K562 (cell line): ENCODE measurements at regions not wholly inside any gene's neighbourhood (a gene's known extent, or its start where the extent isn't known, plus 50 kb on each side); places are given as distances from the start of the nearest gene placed in this dataset.
A peak's percentile ranks its signal among the peaks of the same experiment; 100 is the strongest.

ENCODE experiments used
- ATAC-seq: fragments of 200-7000 bp; cut with Tn5 transposase; 3 replicates; pipeline ENCODE4 v1.9.1; 2020; ENCODE audit warnings: moderate library complexity
- BruUV-seq: library from RNA; stranded (reverse); fragments of 400-500 nt; replicated peaks from 2 replicates; lab custom pipeline; 2021; lab: Mats Ljungman, UMichigan
- CTCF ChIA-PET: fragments of 300-600 bp; formaldehyde crosslinking; extraction: SDS; loops from one replicate; lab custom pipeline; 2021; ENCODE audit warnings: low intra/inter-chr PET ratio; lab: Yijun Ruan, JAX
- POLR2A ChIA-PET: fragments of 300-600, 350-650 bp; sonication (Branson Sonifier 250); formaldehyde crosslinking; extraction: SDS; loops from one replicate; lab custom pipeline; 2021; ENCODE audit warnings: antibody characterized with exemption, inconsistent platforms; lab: Yijun Ruan, JAX
- DNase-seq, 4 experiments: peaks; one replicate each; pipeline versions ENCODE4 v3.0.0 to v3.0.0-alpha.2; 2011 to 2018; ENCODE audit warnings: low spot score in 3 of 4, mixed read lengths in 3 of 4; ENCODE audit errors: extremely low read depth in 1 of 4
- FAIRE-seq: peaks from 2 replicates; lab custom pipeline; 2011; peaks lifted over from hg19 to GRCh38; lab: Jason Lieb, UNC
- H2AFZ ChIP-seq: 2 replicates; pipeline ENCODE4 v1.6.0; 2011; ENCODE audit warnings: low read depth, low read length, control low read depth, inconsistent platforms
- H3K27ac ChIP-seq: fragments of 200-600 bp; 3 replicates; pipeline ENCODE4 v1.8.0; 2011; ENCODE audit warnings: low read depth, mild to moderate bottlenecking, control low read depth, inconsistent platforms, low read length, moderate library complexity, mixed read lengths; ENCODE audit errors: extremely low read depth
- H3K27me3 ChIP-seq, 2 experiments: fragments of 300-600 bp in 1 of 2; 2 replicates in 1 of 2; 3 replicates in 1 of 2; pipeline versions ENCODE4 v1.6.0 to v1.8.0; 2011; ENCODE audit warnings: inconsistent platforms in 2 of 2, low read length in 2 of 2, mild to moderate bottlenecking in 1 of 2, mixed read lengths in 1 of 2, moderate library complexity in 1 of 2; ENCODE audit not compliant: control insufficient read depth in 2 of 2, insufficient read depth in 2 of 2
- H3K36me3 ChIP-seq: fragments of 300-600 bp; 3 replicates; pipeline ENCODE4 v1.8.0; 2011; ENCODE audit warnings: mild to moderate bottlenecking, low read length, inconsistent platforms; ENCODE audit not compliant: control insufficient read depth, insufficient read depth
- H3K4me1 ChIP-seq, 2 experiments: fragments of 200-600 bp in 1 of 2; replicated peaks in 1 of 2; 2 replicates in 1 of 2; 3 replicates in 1 of 2; pipeline versions ENCODE4 v1.5.1 to v1.8.0; 2011; ENCODE audit warnings: inconsistent platforms in 2 of 2, low read length in 2 of 2, mild to moderate bottlenecking in 1 of 2, mixed read lengths in 1 of 2, moderate library complexity in 1 of 2; ENCODE audit not compliant: control insufficient read depth in 2 of 2, insufficient read depth in 2 of 2
- H3K4me2 ChIP-seq: 2 replicates; pipeline ENCODE4 v1.6.1; 2011; ENCODE audit warnings: low read length, control low read depth, inconsistent platforms, mixed read lengths; ENCODE audit not compliant: insufficient read depth
- H3K4me3 ChIP-seq: fragments of 200-600 bp; sonication (generic), shearing (Covaris generic); 2 replicates; pipeline ENCODE4 v1.5.1; 2016; ENCODE audit warnings: control low read depth, inconsistent platforms
- H3K79me2 ChIP-seq: fragments of 200-600 bp; 3 replicates; pipeline ENCODE4 v1.8.0; 2011; ENCODE audit warnings: low read length, inconsistent platforms; ENCODE audit not compliant: control insufficient read depth, insufficient read depth
- H3K9ac ChIP-seq, 2 experiments: 2 replicates each; pipeline versions ENCODE4 v1.6.0 to v1.6.1; 2011; ENCODE audit warnings: low read depth in 2 of 2, low read length in 2 of 2, control low read depth in 1 of 2, inconsistent platforms in 1 of 2, mild to moderate bottlenecking in 1 of 2, mixed read lengths in 1 of 2; ENCODE audit not compliant: insufficient read depth in 1 of 2
- H3K9me1 ChIP-seq: one replicate; pipeline ENCODE4 v1.6.0; 2011; ENCODE audit warnings: inconsistent platforms, mild to moderate bottlenecking, low read length, moderate library complexity; ENCODE audit not compliant: control insufficient read depth, insufficient read depth
- H3K9me3 ChIP-seq: replicated peaks from 2 replicates; pipeline ENCODE4 v1.5.1; 2011; ENCODE audit warnings: low read depth, low read length, inconsistent platforms; ENCODE audit not compliant: control insufficient read depth, insufficient read depth
- H4K20me1 ChIP-seq: replicated peaks from 2 replicates; pipeline ENCODE4 v1.6.1; 2011; ENCODE audit warnings: low read length, inconsistent platforms, mixed read lengths; ENCODE audit not compliant: control insufficient read depth, insufficient read depth
- ATF1 ChIP-seq, 2 experiments: fragments of 450-650 bp in 1 of 2; IDR thresholded peaks; 2 replicates each; pipeline ENCODE4 v1.6.1; 2016; ENCODE audit warnings: missing compliant biosample characterization in 1 of 2, missing genetic modification characterization in 1 of 2
- CBX3 ChIP-seq, 2 experiments: IDR thresholded peaks; 1 replicate in 1 of 2; 2 replicates in 1 of 2; pipeline ENCODE4 v1.6.1; 2012; ENCODE audit warnings: inconsistent platforms in 2 of 2, low read length in 2 of 2, borderline replicate concordance in 1 of 2, control low read depth in 1 of 2
- DPF2 ChIP-seq: fragments of 450-650 bp; IDR thresholded peaks from 2 replicates; pipeline ENCODE4 v1.6.1; 2016
- FOXJ2 ChIP-seq: fragments of 200-800 bp; sonication (Bioruptor generic); IDR thresholded peaks from 2 replicates; pipeline ENCODE4 v1.6.1; 2016; ENCODE audit warnings: missing genetic modification characterization, missing compliant biosample characterization
- ID3 ChIP-seq, 2 experiments: fragments of 250-450 bp in 1 of 2; fragments of 450-650 bp in 1 of 2; sonication (Bioruptor Pico) in 1 of 2; IDR thresholded peaks; 2 replicates each; pipeline versions ENCODE4 v1.6.1 to v1.8.0; 2016 to 2021; ENCODE audit warnings: mild to moderate bottlenecking in 2 of 2, moderate library complexity in 2 of 2, missing compliant biosample characterization in 1 of 2, missing genetic modification characterization in 1 of 2
- JUN ChIP-seq, 2 experiments: sonication (generic) in 1 of 2; formaldehyde crosslinking in 1 of 2; IDR thresholded peaks; 2 replicates each; pipeline versions ENCODE4 v1.6.1 to v1.8.0; 2012 to 2022; ENCODE audit warnings: borderline replicate concordance in 2 of 2, mild to moderate bottlenecking in 2 of 2, improper control_type of control experiment in 1 of 2, low read depth in 1 of 2, low read length in 1 of 2, missing genetic modification reagents in 1 of 2
- KAT8 ChIP-seq: fragments of 450-650 bp; IDR thresholded peaks from 2 replicates; pipeline ENCODE4 v1.6.1; 2016; ENCODE audit warnings: low read depth, mild to moderate bottlenecking
- MLX ChIP-seq, 2 experiments: fragments of 450-650 bp in 1 of 2; sonication (generic) in 1 of 2; formaldehyde crosslinking; conservative IDR thresholded peaks; 2 replicates each; pipeline versions ENCODE4 v1.4.0 to v1.8.1; 2020 to 2022; ENCODE audit warnings: mild to moderate bottlenecking in 1 of 2, missing genetic modification reagents in 1 of 2
- NR1H2 ChIP-seq: sonication (generic); formaldehyde crosslinking; IDR thresholded peaks from 2 replicates; pipeline ENCODE4 v1.4.0; 2020; ENCODE audit warnings: mild to moderate bottlenecking, missing genetic modification reagents
- TCF7 ChIP-seq: sonication (generic); IDR thresholded peaks from 2 replicates; pipeline ENCODE4 v1.6.1; 2016; ENCODE audit warnings: antibody characterized with exemption, borderline replicate concordance
- ZC3H11A ChIP-seq: IDR thresholded peaks from 2 replicates; pipeline ENCODE4 v1.6.1; 2012; ENCODE audit warnings: low read depth, low read length, improper control_type of control experiment
- ZNF253 ChIP-seq: fragments of 250-450 bp; sonication (Bioruptor Pico); conservative IDR thresholded peaks from 2 replicates; pipeline ENCODE4 v1.6.1; 2021; ENCODE audit warnings: mild to moderate bottlenecking
- WGBS: fragments of 100-300 bp; shearing (Covaris generic); methylation state at CpG from one replicate; pipeline ENCODE4 v1.1.6; 2016; ENCODE audit warnings: low coverage, mixed read lengths; ENCODE audit not compliant: insufficient coverage; ENCODE audit errors: missing lambda C conversion rate; 5-methylcytosine and 5-hydroxymethylcytosine counted together
- in situ Hi-C: fragments of 300-500 bp; cut with MboI; formaldehyde crosslinking; loops from 4 replicates; pipeline ENCODE4 v1.15.0; 2018; ENCODE audit warnings: inconsistent platforms, mixed read lengths
- intact Hi-C: fragments of 100-400 bp; cut with micrococcal nuclease; formaldehyde crosslinking; loops from 2 replicates; pipeline ENCODE4 v1.14.2; 2022
- TF ChIP-seq, protein P1 (sequence below): sonication (generic); formaldehyde crosslinking; IDR thresholded peaks from 2 replicates; pipeline ENCODE4 v1.4.0; 2020; ENCODE audit warnings: mild to moderate bottlenecking, missing genetic modification reagents
- TF ChIP-seq, protein P2 (sequence below), 2 experiments: IDR thresholded peaks in 1 of 2; conservative IDR thresholded peaks in 1 of 2; 2 replicates each; pipeline ENCODE4 v1.6.1; 2016; ENCODE audit warnings: low read depth in 2 of 2, mild to moderate bottlenecking in 1 of 2, missing compliant biosample characterization in 1 of 2, missing genetic modification characterization in 1 of 2, moderate library complexity in 1 of 2

DNA sequence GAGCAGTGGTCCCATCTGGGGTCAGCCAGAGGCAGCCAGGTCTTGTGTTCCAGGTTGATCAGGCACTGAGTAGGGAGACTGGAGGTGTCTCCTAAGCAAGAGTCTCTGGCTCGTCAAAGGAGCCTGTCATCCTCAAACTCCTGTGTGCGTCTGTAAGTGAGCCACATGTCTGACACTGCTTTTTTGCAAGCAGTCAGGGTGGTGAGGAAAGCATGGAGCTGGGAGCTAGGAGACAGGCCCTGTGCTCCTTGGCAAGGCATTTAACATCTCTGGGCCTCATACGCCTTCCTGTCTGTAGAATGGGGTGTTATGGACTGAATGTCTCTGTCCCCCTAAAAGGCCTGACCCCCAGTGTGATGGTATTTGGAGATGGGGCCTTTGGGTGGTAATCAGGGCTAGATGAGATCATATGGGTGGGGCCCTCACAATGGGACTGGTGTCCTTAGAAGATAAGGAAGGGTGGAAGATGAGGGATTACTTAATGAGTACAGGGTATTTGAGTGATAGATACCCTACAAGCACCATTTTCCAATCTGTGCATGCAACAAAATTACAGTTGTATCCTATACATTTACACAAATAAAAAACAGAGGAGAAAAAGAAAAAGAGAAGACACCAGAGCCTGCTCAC is 53.0 kb downstream of the ARL6IP4 start:
- in situ Hi-C loops (no loop called here), intact Hi-C loops (loop anchor here (5.0 kb wide), 1 partner anchor 51 kb away; the partner anchor contains the start of gene ARL6IP4)
- peak; percentile 51 to 68 (median 56) for DNase-seq
- Histone ChIP-seq H3K27ac (peak overlapping the region; percentile 60), H3K9me3 (no peaks in the 10 kb centered on the region), H3K4me1 (peaks cover 42 to 47% of the 10 kb centered on the region in 2 experiments), H3K27me3 (no peaks in the 10 kb centered on the region), H3K4me2 (peak overlapping the region; percentile 43), H2AFZ (no peak overlapping the region), H4K20me1 (no peaks in the 10 kb centered on the region), H3K79me2 (no peaks in the 10 kb centered on the region), H3K9me1 (no peaks in the 10 kb centered on the region), H3K9ac (peak overlapping the region; percentile 21 to 70; a peak in 3 of 4 replicates), H3K36me3 (no peaks in the 10 kb centered on the region; the same call in 2 of the 3 replicates), H3K4me3 (no peak overlapping the region)
- ChIA-PET CTCF (no interaction called here), POLR2A (interaction anchor here (0.6 kb wide), 1 partner anchor 52 kb away, joined by 3 read pairs; no protein-coding TSS in a partner anchor)
- no TSS peak for BruUV-seq
- peak; percentile 61 for ATAC-seq
- peak; percentile 23 for FAIRE-seq
- WGBS: 48% methylated on average over 3 of the region's 3 CpGs
- no peak for TF ChIP-seq CBX3 (IDR thresholded peaks at IDR 0.05; ENCODE audit: borderline replicate concordance in 1 of 2, low read length in 2 of 2)
- TF ChIP-seq, protein P1, sequence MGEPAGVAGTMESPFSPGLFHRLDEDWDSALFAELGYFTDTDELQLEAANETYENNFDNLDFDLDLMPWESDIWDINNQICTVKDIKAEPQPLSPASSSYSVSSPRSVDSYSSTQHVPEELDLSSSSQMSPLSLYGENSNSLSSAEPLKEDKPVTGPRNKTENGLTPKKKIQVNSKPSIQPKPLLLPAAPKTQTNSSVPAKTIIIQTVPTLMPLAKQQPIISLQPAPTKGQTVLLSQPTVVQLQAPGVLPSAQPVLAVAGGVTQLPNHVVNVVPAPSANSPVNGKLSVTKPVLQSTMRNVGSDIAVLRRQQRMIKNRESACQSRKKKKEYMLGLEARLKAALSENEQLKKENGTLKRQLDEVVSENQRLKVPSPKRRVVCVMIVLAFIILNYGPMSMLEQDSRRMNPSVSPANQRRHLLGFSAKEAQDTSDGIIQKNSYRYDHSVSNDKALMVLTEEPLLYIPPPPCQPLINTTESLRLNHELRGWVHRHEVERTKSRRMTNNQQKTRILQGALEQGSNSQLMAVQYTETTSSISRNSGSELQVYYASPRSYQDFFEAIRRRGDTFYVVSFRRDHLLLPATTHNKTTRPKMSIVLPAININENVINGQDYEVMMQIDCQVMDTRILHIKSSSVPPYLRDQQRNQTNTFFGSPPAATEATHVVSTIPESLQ (CRISPR knock-in tag): no peak
- peak; percentile 68 for TF ChIP-seq JUN (IDR thresholded peaks at IDR 0.05; ENCODE audit: borderline replicate concordance, low read depth, low read length)
- peak; percentile 79 for TF ChIP-seq JUN (CRISPR knock-in tag; IDR thresholded peaks at IDR 0.05; ENCODE audit: borderline replicate concordance)
- TF ChIP-seq ZC3H11A: no peak
- TF ChIP-seq TCF7: 0 out of 2 replicates have a peak, but pooled peaks have one; percentile 7
- no peak for TF ChIP-seq ZNF253
- TF ChIP-seq DPF2: peak; percentile 90
- TF ChIP-seq NR1H2: no peak
- TF ChIP-seq ID3 (CRISPR knock-in tag; IDR thresholded peaks at IDR 0.05): no peak
- peak; percentile 40; the same call in 1 of the 2 replicates for TF ChIP-seq ID3 (tag; IDR thresholded peaks at IDR 0.05)
- TF ChIP-seq ATF1 (CRISPR knock-in tag; IDR thresholded peaks at IDR 0.05): no peak
- TF ChIP-seq ATF1 (tag; IDR thresholded peaks at IDR 0.05): 0 out of 2 replicates have a peak, but pooled peaks have one; percentile 14
- TF ChIP-seq FOXJ2 (tag): no peak
- TF ChIP-seq MLX (CRISPR knock-in tag; conservative IDR thresholded peaks at IDR 0.05): no peak
- TF ChIP-seq, protein P2, sequence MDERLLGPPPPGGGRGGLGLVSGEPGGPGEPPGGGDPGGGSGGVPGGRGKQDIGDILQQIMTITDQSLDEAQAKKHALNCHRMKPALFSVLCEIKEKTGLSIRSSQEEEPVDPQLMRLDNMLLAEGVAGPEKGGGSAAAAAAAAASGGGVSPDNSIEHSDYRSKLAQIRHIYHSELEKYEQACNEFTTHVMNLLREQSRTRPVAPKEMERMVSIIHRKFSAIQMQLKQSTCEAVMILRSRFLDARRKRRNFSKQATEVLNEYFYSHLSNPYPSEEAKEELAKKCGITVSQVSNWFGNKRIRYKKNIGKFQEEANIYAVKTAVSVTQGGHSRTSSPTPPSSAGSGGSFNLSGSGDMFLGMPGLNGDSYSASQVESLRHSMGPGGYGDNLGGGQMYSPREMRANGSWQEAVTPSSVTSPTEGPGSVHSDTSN (CRISPR knock-in tag; IDR thresholded peaks at IDR 0.05; ENCODE audit: low read depth): no peak
- TF ChIP-seq, protein P2 (tag; conservative IDR thresholded peaks at IDR 0.05; ENCODE audit: low read depth): 0 out of 2 replicates have a peak, but pooled peaks have one; percentile 41
- TF ChIP-seq KAT8: no peak
